Fibroblast of pulmonary artery (primary cell): ENCODE measurements at regions not wholly inside any gene's neighbourhood (a gene's known extent, or its start where the extent isn't known, plus 50 kb on each side); places are given as distances from the start of the nearest gene placed in this dataset.

ENCODE experiments used
- DNase-seq: peaks from one replicate; pipeline ENCODE4 v3.0.0-alpha.2; 2010; ENCODE audit warnings: low read depth
- H3K4me3 ChIP-seq: replicated peaks from 2 replicates; pipeline ENCODE4 v1.5.1; 2011; ENCODE audit warnings: low read depth, mild to moderate bottlenecking, control low read depth, low read length, moderate library complexity
- TF ChIP-seq, protein P1 (sequence below): IDR thresholded peaks from 2 replicates; pipeline ENCODE4 v1.5.1; 2011; ENCODE audit warnings: mild to moderate bottlenecking, control low read depth, low read length, inconsistent platforms; ENCODE audit errors: missing control alignments

DNA sequence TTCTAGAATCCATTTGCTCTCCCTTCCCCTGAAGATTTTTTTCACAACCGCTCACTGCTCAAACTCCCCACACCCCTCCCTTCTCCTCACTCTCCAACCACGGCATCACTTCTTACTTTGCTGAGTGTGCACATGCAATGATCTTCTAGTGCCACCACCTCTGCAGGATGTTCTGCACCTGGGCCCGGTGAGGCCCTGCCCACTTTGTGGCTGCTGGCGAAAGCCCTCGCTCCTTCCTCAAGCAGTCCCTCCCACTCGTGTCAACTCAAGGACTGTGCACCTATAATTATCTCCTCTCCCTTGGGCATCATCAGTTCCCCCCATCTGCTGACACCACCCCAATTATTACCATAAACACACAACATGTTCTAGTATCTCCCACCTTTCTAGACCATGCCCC is 91.0 kb upstream of the LANCL2 start:
- no peak for DNase-seq
- TF ChIP-seq, protein P1, sequence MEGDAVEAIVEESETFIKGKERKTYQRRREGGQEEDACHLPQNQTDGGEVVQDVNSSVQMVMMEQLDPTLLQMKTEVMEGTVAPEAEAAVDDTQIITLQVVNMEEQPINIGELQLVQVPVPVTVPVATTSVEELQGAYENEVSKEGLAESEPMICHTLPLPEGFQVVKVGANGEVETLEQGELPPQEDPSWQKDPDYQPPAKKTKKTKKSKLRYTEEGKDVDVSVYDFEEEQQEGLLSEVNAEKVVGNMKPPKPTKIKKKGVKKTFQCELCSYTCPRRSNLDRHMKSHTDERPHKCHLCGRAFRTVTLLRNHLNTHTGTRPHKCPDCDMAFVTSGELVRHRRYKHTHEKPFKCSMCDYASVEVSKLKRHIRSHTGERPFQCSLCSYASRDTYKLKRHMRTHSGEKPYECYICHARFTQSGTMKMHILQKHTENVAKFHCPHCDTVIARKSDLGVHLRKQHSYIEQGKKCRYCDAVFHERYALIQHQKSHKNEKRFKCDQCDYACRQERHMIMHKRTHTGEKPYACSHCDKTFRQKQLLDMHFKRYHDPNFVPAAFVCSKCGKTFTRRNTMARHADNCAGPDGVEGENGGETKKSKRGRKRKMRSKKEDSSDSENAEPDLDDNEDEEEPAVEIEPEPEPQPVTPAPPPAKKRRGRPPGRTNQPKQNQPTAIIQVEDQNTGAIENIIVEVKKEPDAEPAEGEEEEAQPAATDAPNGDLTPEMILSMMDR: no peak
- no peak overlapping the region for H3K4me3 ChIP-seq

DNA sequence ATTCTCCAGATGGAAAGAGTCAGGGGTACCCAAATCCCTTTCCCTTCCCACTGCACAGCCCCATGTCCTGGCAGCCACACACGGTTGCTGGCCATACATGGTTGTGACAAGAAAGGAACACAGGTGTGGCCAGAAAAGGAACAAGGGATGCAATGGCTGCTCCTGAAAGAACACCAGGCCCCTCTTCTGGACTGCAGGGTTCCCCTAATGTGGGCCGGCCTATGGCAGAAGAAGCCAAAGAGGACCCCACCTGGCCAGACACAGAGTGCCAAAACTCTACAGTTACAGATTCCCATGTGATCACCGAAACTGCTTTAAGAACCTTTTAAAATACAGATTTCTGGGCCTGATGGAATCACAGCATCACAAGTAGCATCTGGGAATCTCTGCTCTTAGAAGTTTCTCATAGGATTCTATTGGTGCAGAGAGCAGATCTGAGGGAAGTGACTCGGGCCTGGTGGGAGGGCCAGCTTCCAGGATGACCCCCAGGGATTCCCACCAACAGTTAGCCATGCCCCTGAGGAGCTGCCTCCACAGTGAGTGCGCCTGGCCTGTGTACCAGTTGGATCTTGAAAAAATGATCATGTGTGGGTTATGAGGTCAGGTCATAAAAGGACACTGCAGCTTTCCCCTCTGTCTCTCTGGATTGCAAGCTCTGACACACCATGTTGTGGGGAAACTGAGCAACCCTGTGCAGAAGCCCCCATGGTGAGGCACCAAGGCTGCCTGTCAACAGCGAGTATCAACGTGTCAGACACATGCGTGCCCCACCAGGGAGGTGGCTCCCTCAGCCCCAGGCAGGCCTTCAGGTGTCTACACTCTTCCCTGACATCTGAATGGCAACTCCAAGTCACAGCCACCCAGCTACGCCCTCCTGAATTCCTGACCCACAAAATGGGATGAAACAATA is 89.6 kb upstream of the LANCL2 start:
- TF ChIP-seq, protein P1: no peak
- no peak for DNase-seq

DNA sequence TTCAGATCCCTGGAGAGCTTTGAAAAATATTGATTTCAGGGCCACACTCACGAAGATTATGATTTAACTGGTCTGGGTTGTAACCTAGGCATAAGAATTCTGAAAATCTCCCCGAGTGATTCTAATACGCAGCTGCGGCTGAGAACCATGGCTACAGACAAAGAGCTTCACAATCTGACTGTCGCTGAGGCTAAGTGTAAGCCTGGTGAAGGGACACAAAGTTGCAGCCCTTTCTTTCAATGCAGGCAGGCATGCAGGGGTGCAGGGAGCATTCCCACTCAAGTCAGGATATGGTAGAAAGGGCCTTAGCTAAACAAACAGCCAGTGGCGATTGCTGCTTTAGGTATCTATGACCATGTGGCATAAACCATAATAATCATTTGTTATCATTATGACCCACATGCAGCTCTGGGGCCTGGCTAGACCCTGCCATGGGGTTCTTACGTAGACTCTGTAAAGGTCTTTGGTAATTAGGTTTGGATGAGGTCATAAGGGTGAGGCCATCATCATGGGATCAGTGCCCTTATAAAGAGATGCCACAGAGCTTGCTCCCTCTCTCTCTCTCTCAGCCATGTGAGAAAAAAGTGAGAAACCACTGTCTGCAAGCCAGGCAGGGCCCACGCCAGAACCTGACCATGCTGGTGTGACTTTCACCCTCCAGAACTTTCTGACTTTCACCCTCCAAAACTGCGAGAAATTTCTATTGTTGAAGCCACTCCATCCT is 88.4 kb upstream of the LANCL2 start:
- no peak overlapping the region for H3K4me3 ChIP-seq
- TF ChIP-seq, protein P1: no peak
- DNase-seq: no peak

More for the DNA sequence above, 89.6 kb upstream of the LANCL2 start:
- no peak overlapping the region for H3K4me3 ChIP-seq

DNA sequence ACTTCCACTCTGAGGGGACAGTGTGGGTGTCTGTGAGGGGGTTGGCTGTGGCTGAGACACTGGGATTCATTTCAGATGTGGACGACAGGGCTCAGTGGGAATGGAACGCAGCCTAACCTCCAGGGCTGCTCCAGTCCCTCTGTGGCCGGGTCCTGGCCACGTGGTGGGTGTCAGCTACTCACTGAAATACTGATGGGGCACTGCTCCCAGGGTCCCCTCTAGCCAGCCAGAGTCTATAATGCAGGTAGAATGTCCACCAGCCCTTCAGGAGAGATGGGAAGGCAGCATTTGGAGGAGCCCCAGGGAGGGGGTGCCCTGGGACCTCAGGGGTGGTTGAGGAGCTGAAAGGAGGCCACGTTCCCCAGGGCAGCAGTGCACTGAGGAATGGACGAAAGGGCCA is 87.2 kb upstream of the LANCL2 start:
- no peak for DNase-seq
- H3K4me3 ChIP-seq: no peak overlapping the region
- TF ChIP-seq, protein P1: no peak

DNA sequence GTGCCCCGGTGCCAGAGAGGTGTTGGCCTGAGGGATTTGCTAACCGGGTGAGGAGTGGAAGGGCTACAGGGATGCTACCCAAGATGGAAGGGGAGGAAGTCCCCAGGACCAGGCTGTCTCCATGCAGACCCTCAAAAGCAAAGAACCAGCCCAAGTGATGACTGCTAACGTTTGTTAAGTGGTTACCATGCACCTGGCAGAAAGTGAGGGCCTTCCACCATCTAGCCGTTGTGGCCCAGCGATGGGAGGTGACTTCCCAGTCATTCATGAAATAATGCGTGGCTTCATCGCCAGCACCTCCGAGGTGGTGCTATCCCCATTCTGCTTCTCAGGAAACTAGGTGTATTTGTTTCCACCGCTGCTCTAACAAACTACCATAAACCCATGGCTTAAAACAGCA is 86.8 kb upstream of the LANCL2 start:
- TF ChIP-seq, protein P1: no peak
- no peak for DNase-seq
- no peak overlapping the region for H3K4me3 ChIP-seq

DNA sequence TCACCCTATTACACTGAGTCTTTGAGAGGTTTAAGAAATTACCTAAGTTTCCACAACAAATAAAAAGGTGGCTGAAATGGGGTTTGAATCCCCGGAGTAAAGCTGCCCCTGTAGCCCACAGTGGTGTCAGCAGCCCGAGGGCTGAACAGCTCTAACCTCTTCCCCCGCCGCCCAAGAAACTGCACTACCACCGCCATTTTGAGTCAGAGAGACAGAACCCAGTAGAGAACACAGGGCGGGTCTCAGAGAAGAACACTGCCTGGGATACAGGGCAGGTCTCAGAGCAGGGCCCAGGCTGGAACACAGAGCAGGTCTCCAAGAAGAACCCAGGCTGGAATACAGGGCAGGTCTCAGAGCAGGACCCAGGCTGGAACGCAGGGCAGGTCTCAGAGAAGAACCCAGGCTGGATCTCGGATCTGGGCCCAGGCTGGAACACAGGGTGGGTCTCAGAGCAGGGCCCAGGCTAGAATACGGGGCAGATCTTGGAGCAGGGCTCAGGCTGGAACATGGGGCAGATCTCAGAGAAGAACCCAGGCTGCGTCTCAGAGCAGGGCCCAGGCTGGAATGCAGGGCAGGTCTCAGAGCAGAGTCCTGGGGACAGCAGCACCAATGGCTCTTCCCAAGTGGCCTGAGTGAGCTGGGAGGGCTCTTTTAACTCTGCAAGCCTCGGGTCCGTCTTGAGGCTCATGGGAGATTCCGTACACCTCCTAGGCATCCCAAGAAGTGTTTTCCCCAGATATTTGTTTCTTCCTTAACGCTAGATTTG is 85.9 kb upstream of the LANCL2 start:
- no peak for DNase-seq
- TF ChIP-seq, protein P1: no peak

More for the DNA sequence above, 85.9 kb upstream of the LANCL2 start:
- H3K4me3 ChIP-seq: no peak overlapping the region
